ENCODE measurements at regions not wholly inside any gene's neighbourhood (a gene's known extent, or its start where the extent isn't known, plus 50 kb on each side); places are given as distances from the start of the nearest gene placed in this dataset.

GRCh38 chr6:8780653-8781052 lies 345.3 kb upstream of the SLC35B3 start:
- no peak for TF ChIP-seq IKZF5 (CRISPR knock-in tag; IDR thresholded peaks at IDR 0.05)
- TF ChIP-seq DPF2 (CRISPR knock-in tag; IDR thresholded peaks at IDR 0.05; ENCODE audit: borderline replicate concordance, low read depth): no peak
- TF ChIP-seq CTCF (CRISPR knock-in tag; IDR thresholded peaks at IDR 0.05): no peak
- TF ChIP-seq STAT6 (CRISPR knock-in tag; IDR thresholded peaks at IDR 0.05; ENCODE audit: borderline replicate concordance): no peak
- no peak for TF ChIP-seq MAZ (IDR thresholded peaks at IDR 0.05; ENCODE audit: borderline replicate concordance, low read depth, low read length)
- TF ChIP-seq MAZ (CRISPR knock-in tag; IDR thresholded peaks at IDR 0.05; ENCODE audit: low read depth): no peak
- TF ChIP-seq MXI1 (IDR thresholded peaks at IDR 0.05; ENCODE audit: borderline replicate concordance, low read depth, low read length): no peak
- TF ChIP-seq ZNF766 (CRISPR knock-in tag; IDR thresholded peaks at IDR 0.05; ENCODE audit: borderline replicate concordance): no peak

Data from HepG2 (cell line).